ENCODE measurements at regions not wholly inside any gene's neighbourhood (a gene's known extent, or its start where the extent isn't known, plus 50 kb on each side); places are given as distances from the start of the nearest gene placed in this dataset.

DNA sequence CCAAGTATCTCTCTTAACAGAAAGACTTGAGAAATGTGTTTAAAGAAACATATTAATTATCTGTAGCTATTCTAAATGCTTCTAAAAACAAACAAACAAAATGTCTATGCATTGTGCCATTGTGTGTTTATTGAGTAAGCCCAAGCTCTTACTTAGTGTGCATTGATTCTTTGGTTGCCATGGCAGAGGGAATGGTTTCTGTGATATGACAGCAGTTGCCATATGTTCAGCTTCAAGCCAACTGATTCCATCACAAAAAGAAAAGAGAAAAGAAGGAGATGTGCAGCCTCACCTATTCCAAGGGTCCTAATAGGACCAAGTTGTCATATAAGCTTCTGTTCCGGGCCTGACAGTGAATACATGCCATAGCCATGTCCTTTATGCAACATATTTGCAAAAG, 457.5 kb downstream of the TOX3 start:
- no peak for ATAC-seq
- no peak for TF ChIP-seq GLIS3 (CRISPR knock-in tag; IDR thresholded peaks at IDR 0.05)
- TF ChIP-seq TOX (CRISPR knock-in tag; IDR thresholded peaks at IDR 0.05; ENCODE audit: borderline replicate concordance) = no peak

DNA sequence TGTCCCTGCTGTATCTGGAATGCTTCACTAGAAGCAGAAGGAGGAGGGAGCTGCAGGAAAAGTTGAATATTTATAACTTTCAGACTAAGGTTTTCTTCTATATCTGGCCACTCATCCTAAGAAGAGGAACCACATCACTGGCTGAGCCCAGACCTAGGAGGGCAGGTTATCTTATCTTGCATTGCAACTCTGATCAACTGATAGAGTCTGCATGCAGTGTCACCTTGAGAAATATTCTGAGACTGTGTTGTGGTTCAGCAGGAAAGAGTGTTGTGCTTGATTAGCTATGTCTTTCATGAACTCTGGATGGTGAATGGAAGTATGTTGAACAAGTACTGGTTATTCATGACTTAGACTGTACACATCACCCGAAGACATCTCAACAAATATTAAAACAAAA, 460.0 kb downstream of the TOX3 start:
- no peak for ATAC-seq
- TF ChIP-seq CSDC2 (CRISPR knock-in tag; IDR thresholded peaks at IDR 0.05) (no peak), ESRRG (CRISPR knock-in tag; IDR thresholded peaks at IDR 0.05) (no peak), ARNTL (CRISPR knock-in tag; IDR thresholded peaks at IDR 0.05; ENCODE audit: borderline replicate concordance, low read depth) (no peak), ZFP30 (CRISPR knock-in tag; IDR thresholded peaks at IDR 0.05) (no peak), ISL1 (CRISPR knock-in tag; IDR thresholded peaks at IDR 0.05) (no peak)
- TF ChIP-seq, protein P1, sequence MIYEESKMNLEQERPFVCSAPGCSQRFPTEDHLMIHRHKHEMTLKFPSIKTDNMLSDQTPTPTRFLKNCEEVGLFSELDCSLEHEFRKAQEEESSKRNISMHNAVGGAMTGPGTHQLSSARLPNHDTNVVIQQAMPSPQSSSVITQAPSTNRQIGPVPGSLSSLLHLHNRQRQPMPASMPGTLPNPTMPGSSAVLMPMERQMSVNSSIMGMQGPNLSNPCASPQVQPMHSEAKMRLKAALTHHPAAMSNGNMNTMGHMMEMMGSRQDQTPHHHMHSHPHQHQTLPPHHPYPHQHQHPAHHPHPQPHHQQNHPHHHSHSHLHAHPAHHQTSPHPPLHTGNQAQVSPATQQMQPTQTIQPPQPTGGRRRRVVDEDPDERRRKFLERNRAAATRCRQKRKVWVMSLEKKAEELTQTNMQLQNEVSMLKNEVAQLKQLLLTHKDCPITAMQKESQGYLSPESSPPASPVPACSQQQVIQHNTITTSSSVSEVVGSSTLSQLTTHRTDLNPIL (CRISPR knock-in tag; IDR thresholded peaks at IDR 0.05; ENCODE audit: low read depth) = no peak

DNA sequence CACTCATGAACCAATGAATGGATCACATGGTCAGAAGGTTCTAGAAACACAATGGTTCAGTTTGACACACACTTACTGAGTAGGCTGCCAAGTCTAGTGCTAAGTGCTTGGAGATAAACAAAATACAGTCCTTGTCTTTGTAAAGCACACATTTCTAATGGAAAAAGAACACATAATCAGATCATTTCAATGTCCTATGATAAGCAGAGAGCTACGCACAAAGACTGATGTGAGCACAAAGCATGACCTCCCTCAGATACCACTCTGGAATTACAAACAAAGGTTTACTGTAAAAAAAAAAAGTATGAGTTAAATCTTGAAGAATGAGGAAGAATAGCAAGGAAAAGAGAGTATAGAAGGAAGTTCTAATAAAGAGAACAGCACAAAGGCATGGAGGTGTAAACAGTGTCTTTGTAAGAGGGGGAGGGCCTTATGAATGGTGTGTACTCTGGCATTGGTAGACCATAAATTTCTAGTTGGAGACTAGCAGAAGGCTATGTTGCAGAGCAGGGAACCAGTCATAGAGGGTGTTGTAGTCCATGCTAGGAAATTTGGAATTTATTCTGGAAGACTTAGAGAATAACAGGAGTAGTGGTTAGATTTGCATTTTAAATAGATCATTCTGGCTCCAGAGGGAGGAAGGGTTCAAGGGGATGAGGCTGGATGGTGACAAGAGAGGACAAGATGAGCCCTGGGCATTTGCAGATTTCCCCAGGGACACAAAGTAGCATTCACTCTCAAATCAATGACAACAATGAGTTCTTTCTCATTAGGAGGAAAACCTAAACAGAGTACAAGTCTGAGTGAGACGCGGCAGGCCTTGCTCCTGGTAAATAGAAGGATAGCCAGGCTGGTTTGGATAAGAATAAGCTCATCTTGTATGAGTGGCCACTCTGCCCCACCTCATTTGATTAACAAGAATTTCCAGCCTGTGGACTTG, 468.0 kb downstream of the TOX3 start:
- ATAC-seq = no peak

DNA sequence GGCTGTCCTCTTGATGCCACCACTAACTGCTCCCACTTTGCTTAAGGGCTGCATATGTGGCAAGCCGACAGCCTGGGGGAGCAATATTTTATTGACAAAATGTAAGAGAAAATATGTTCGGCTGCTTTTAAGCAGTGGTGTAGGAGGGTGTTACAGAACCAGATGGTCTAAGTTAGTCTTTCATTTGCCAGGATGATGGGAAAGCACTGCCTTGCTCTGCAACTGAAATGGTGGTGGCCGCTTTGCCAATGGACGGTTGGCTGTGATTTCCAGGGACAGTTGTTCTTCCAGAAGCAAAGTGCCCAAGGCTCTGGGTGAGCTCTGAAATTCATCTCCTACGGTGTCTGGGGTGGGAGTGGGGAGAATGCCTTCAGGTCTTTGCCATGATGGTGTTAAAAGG, 469.3 kb downstream of the TOX3 start:
- no peak for TF ChIP-seq ZNF70 (CRISPR knock-in tag; IDR thresholded peaks at IDR 0.05)
- TF ChIP-seq, protein P2, sequence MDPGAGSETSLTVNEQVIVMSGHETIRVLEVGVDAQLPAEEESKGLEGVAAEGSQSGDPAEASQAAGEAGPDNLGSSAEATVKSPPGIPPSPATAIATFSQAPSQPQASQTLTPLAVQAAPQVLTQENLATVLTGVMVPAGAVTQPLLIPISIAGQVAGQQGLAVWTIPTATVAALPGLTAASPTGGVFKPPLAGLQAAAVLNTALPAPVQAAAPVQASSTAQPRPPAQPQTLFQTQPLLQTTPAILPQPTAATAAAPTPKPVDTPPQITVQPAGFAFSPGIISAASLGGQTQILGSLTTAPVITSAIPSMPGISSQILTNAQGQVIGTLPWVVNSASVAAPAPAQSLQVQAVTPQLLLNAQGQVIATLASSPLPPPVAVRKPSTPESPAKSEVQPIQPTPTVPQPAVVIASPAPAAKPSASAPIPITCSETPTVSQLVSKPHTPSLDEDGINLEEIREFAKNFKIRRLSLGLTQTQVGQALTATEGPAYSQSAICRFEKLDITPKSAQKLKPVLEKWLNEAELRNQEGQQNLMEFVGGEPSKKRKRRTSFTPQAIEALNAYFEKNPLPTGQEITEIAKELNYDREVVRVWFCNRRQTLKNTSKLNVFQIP (CRISPR knock-in tag; IDR thresholded peaks at IDR 0.05; ENCODE audit: borderline replicate concordance, low read depth) = no peak
- TF ChIP-seq RARB (CRISPR knock-in tag; IDR thresholded peaks at IDR 0.05) = no peak
- no peak for ATAC-seq

More for the DNA sequence above, 468.0 kb downstream of the TOX3 start:
- TF ChIP-seq CSDC2 (CRISPR knock-in tag; IDR thresholded peaks at IDR 0.05) (no peak), TOX (CRISPR knock-in tag; IDR thresholded peaks at IDR 0.05; ENCODE audit: borderline replicate concordance) (no peak), ESRRG (CRISPR knock-in tag; IDR thresholded peaks at IDR 0.05) (no peak), ARNTL (CRISPR knock-in tag; IDR thresholded peaks at IDR 0.05; ENCODE audit: borderline replicate concordance, low read depth) (no peak), OSR1 (CRISPR knock-in tag; IDR thresholded peaks at IDR 0.05) (no peak), ISL1 (CRISPR knock-in tag; IDR thresholded peaks at IDR 0.05) (no peak), SNAI2 (CRISPR knock-in tag; IDR thresholded peaks at IDR 0.05) (no peak), ZFP3 (CRISPR knock-in tag; IDR thresholded peaks at IDR 0.05) (no peak), TCF4 (CRISPR knock-in tag; IDR thresholded peaks at IDR 0.05; ENCODE audit: borderline replicate concordance) (no peak), ZFP30 (CRISPR knock-in tag; IDR thresholded peaks at IDR 0.05) (no peak), RARB (CRISPR knock-in tag; IDR thresholded peaks at IDR 0.05) (no peak), GLIS3 (CRISPR knock-in tag; IDR thresholded peaks at IDR 0.05) (no peak), BACH2 (CRISPR knock-in tag; IDR thresholded peaks at IDR 0.05; ENCODE audit: borderline replicate concordance) (no peak)

DNA sequence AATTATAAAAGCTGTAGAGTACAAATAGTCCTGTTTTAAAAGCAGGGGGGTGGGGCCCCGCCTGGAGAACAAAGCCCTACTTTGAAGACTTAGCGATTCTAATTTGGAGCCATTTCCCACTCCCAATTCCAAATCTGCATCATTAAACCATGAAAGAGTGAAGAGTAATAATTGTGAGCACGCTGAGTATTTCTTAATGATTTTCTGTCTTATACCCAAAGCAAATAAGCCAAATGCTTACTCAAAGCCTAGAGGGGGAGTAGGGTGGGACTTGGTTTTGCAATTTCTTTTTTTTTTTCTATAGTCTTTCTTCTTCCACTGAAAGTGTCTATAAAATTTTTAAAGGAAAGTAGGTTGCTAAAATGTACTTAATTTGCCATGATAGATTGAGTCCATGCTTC, 470.1 kb downstream of the TOX3 start:
- TF ChIP-seq ZC3H10 (CRISPR knock-in tag; IDR thresholded peaks at IDR 0.05) (no peak), ISL1 (CRISPR knock-in tag; IDR thresholded peaks at IDR 0.05) (no peak), SNAI2 (CRISPR knock-in tag; IDR thresholded peaks at IDR 0.05) (no peak), BACH2 (CRISPR knock-in tag; IDR thresholded peaks at IDR 0.05; ENCODE audit: borderline replicate concordance) (no peak), ZNF565 (CRISPR knock-in tag; conservative IDR thresholded peaks at IDR 0.05; ENCODE audit: low read depth) (no peak), TCF4 (CRISPR knock-in tag; IDR thresholded peaks at IDR 0.05; ENCODE audit: borderline replicate concordance) (no peak), TOX (CRISPR knock-in tag; IDR thresholded peaks at IDR 0.05; ENCODE audit: borderline replicate concordance) (no peak), ZNF70 (CRISPR knock-in tag; IDR thresholded peaks at IDR 0.05) (no peak), ESRRG (CRISPR knock-in tag; IDR thresholded peaks at IDR 0.05) (no peak), ZNF8 (CRISPR knock-in tag; IDR thresholded peaks at IDR 0.05) (no peak)
- TF ChIP-seq, protein P3, sequence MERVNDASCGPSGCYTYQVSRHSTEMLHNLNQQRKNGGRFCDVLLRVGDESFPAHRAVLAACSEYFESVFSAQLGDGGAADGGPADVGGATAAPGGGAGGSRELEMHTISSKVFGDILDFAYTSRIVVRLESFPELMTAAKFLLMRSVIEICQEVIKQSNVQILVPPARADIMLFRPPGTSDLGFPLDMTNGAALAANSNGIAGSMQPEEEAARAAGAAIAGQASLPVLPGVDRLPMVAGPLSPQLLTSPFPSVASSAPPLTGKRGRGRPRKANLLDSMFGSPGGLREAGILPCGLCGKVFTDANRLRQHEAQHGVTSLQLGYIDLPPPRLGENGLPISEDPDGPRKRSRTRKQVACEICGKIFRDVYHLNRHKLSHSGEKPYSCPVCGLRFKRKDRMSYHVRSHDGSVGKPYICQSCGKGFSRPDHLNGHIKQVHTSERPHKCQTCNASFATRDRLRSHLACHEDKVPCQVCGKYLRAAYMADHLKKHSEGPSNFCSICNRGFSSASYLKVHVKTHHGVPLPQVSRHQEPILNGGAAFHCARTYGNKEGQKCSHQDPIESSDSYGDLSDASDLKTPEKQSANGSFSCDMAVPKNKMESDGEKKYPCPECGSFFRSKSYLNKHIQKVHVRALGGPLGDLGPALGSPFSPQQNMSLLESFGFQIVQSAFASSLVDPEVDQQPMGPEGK (CRISPR knock-in tag; IDR thresholded peaks at IDR 0.05; ENCODE audit: borderline replicate concordance) = no peak
- TF ChIP-seq, protein P1 (CRISPR knock-in tag; IDR thresholded peaks at IDR 0.05; ENCODE audit: low read depth) = no peak
- TF ChIP-seq, protein P2 (CRISPR knock-in tag; IDR thresholded peaks at IDR 0.05; ENCODE audit: borderline replicate concordance, low read depth) = no peak
- no peak for ATAC-seq
